HG03571 (cell line): ENCODE measurements at regions not wholly inside any gene's neighbourhood (a gene's known extent, or its start where the extent isn't known, plus 50 kb on each side); places are given as distances from the start of the nearest gene placed in this dataset.
A peak's percentile ranks its signal among the peaks of the same experiment; 100 is the strongest.

Experiments used
- ATAC-seq: cut with Tn5 transposase; IDR thresholded peaks from one replicate; pipeline ENCODE4 v1.9.1; 2021; ENCODE audit not compliant: unreplicated experiment

DNA sequence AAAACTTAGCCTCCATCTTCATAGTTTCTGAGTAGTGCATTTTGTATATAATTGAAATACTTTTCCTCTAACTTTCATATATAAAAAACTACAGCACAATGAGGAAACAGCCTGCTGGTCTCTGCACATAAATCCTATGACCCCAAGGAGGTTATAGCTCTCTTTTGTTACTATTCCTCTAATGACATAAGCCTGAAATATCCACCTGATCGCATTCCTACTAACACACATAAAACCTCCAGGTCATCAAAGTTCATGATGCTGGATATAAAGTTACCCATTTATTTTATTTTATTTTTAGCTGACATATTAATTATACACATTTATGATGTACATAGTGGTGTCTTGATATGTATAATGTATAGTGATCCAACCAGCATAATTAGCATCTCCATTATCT, 1042.0 kb upstream of the B3GALT2 start:
- ATAC-seq, result no peak

DNA sequence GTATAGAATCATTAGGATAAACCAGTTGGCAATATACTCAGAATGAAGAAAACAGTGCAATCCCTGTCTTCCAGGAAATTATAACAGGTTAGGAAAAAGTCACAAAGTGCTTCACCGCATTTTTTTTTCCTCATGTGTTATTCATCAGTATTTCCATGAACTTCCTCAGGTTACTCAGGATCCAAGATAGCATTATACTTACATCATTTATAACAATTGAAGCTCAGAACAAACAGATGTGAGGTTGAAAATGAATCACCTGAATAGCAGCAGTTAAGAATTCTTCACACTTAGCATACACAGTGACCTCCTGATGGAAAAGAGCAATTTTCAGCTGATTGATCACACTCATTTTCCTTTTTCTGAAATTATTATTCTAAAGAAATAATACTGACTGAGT, 1040.7 kb upstream of the B3GALT2 start:
- ATAC-seq, result no peak

DNA sequence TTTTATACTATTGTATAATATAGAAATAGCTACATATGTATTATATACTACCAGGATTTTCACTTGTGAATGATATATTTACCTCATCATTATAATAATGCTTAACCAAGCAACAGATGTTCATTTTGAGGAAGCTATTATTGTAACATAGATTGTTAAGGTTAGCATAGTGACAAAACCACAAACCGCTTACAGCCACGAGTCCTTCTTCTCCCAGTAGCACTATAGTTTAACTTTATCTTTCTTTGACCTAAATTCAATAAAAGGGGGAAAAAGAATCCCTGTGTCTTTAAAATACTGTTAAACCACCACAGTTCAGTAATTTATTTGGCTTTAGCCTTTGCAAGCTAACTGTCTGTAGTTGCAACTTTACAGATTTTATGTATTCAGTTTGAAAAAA, 1039.4 kb upstream of the B3GALT2 start:
- peak; percentile 83 for ATAC-seq

DNA sequence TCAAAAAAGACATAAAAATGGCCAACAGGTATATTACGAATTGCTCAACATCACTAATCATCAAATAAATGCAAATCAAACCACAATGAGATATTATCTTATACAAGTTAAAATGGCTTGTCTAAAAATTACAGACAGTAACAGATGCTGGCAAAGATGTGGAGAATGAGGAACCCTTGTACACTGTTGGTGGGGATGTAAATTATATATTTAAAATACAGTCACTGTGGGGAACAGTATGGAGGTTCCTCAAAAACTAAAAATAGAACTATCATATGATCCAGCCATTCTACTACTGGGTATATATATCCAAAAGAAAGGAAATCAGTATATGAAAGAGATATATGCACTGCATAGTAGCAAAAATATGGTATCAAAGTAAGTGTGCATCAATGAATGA, 1037.2 kb upstream of the B3GALT2 start:
- no peak for ATAC-seq

DNA sequence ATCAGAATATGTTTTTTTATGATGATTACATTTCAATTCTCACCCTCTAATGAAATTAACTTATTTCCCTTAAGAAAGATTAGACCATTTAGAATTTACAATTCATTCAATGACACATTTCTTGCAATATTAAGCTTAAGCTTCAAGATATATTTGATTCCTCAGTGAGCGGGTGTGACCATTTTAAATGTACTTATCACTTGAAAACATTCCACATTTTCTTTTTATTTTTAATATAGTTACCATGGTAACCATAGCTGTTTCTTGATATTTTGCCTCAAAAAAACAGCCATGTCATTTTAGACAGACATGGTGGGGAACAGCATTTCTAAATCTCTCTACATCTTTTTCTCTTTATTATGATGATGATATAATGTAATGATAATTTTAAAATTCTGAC, 1029.0 kb upstream of the B3GALT2 start:
- no peak for ATAC-seq

DNA sequence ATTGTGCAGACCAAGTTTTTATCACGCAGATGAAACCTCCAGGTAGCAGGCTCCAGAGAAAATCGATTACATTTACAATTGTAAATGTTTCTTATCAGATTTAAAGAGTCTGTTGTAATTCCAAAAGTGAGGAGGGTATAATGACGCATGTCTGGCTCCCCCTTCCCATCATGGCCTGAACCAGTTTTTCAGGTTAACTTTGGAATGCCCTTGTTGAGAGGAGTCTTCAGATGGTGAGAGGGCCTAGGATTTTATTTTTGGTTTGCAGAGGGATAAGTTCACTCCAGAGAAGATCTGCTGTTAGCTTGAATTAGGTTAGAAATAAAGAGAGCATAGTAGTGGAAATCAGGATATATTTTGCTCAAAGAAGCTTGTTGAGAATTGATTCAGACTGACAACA, 1028.3 kb upstream of the B3GALT2 start:
- ATAC-seq, result no peak

DNA sequence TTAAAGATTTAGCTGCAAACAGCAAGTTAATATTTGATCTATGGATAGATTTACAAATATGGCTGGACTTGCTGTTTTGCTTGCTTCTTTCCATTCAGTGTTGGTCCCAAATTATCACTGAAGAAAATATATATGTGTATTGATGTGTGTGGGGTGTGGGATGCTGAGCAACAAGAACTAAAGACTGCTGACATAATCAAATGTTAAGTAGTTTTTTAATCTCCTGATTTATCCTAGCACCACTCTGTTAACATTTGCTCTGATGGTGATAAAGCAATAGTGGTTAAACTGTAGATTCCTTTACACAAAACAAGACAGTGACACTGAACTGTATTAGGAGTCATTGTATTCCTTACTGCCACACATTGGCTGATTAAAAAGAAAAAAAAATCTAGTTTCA, 1023.5 kb upstream of the B3GALT2 start:
- ATAC-seq, result no peak

DNA sequence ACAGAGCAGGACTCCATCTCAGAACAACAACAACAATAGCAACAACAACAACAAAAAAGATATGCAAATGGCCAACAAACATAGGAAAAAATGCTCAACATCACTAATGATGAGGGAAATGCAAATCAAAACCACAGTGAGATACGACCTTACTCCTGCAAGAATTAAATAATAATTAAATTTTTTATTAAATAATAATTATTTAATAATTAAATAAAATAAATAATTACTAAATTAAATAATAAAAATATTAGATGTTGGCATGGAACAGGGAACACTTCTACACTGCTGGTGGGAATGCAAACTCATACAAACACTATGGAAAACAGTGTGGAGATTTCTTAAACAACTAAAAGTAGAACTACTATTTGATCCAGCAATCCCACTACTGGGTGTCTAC, 1022.3 kb upstream of the B3GALT2 start:
- no peak for ATAC-seq

DNA sequence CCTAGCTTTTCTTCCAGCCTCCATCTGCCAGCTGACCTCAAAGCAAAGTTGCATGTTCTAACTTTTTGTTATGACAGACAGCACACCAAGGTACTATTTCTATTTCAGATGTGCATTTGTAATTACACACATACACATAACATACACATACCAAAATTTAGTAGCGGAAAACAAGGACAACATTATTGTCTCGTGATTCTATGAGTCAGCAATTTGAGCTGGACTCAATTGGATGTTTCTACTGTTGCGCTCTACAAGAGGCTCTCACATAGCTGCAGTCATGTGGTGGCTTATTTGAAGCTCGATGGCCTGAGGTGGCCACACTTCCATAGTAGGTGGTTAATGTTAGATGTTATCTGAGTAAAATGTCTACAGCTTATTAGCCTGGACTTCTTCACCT, 1010.1 kb upstream of the B3GALT2 start:
- ATAC-seq, result no peak

DNA sequence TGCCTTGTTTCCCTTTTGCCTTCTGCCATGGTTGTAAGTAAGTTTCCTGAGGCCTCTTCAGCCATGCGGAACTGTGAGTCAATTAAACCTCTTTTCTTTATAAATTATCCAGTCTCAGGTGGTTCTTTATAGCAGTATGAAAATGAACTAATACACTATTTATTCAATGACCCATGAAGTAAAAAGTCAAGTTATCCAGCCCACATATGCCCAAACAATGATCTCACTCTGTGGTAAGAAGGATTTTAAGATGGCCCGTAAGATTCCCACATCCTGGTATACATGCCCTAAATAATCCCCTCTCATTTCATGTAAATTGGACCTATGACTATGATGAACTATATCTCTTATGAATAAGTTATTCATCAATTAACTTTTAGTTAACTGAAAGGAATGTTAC, 1008.3 kb upstream of the B3GALT2 start:
- ATAC-seq, result no peak

DNA sequence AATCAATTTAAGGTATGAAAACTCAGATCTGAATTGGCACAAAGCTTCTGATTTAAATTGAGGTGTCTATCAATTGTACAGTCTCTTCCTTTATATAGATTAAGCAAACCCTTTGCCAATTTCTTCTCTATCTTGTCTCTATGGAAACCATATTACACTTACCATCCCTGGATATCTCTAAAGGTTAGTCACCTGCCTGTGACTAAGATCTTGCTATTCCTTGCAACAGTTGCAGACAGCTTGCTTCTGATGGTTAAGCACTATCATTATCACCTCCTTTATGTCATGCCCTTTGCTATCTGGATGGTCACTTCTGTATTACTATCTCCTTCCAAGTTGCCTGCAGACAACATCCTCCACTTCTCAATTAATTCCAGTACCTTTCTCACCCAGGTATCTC, 998.6 kb upstream of the B3GALT2 start:
- ATAC-seq, result no peak

DNA sequence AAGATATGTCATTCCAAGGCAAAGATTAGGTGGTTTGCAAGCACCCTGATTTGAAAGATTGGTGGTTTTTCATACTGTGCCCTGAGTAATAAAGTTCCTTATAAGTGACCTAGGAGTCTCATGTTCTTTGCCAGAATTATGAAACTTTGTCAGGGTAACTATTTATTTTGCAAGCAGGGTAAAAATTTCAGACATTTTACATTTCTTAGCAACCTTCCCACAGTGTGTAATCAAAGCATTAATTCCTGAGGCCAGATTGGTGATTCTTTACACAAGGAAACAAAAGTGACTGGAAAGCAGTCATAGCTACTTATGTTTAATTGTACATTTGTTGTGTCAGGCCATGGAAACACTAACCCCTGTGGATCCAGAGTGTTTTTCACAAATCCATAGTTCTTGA, 998.0 kb upstream of the B3GALT2 start:
- no peak for ATAC-seq

DNA sequence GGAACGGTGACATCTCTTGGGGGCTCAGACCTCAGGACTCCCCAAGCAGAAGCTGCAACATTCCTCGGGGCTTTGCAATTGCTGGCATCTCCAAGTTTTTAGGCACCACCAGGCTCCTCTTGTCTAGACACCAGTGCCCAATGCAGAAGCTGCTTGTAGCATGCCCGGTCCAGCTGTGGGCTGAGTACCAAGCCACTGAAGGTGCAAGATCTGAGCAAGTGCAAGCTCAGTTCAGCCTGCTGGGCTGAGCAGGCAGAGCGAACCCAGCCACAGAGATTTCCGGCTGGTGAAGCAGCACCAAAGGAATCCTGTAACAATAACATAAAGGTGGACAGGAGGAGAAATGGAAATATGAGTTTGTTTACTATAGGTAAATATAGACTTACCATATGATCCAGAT, 995.4 kb upstream of the B3GALT2 start:
- ATAC-seq, result no peak

DNA sequence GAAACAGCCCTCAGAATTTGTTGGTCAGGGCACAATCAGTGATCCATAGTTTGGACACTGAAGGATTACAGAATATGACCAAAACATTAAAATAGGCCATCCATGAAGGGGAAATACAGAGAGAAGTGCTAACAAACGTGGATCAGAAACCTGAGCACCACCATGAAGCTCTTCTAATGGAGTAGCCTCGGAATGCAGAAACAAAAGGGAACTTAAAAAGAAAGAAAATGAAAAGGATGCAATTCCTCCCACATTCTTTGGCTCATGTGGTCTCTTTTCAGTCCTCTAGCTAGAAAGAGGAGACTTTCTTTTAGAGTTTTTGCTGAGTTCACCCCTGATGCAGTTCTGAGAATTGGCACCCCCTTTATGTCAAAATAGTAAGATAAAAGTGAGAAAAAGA, 989.8 kb upstream of the B3GALT2 start:
- no peak for ATAC-seq

DNA sequence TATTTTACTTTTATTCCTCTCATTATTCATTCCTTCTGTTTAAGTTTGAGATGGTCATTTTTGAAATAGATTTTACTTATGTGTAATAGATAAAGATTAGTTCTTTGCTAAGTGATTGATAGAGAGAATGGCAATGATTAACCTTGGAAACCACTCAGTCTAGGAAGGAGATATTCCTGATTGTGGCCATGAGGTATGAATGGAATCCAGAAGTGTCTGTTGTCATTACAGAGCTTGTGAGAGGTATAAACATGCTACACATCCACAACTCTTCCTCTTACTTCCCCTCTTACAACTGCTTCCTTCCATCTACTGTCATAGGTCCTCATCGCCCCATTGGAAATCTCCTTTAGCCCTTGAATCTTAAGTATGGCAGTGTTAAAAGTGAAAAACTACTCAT, 988.8 kb upstream of the B3GALT2 start:
- ATAC-seq, result no peak

DNA sequence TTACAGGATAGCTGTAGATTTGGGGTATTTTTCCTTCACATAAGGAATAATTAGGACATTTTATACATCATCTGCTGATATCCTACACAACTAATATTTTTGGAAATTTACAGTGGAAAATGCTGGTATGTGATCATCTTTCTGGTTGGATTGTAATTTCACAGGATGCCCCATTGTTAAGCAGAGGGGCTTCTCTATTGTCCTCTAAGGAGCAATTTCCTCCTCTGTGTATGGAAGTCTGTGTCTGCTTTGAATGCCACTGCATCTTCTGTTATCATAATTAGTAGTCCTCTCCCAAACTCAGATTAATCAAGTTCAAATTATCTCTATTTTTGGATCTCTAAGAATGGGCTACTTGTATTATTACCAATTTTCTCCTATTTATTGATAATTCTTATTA, 988.1 kb upstream of the B3GALT2 start:
- ATAC-seq, result no peak

DNA sequence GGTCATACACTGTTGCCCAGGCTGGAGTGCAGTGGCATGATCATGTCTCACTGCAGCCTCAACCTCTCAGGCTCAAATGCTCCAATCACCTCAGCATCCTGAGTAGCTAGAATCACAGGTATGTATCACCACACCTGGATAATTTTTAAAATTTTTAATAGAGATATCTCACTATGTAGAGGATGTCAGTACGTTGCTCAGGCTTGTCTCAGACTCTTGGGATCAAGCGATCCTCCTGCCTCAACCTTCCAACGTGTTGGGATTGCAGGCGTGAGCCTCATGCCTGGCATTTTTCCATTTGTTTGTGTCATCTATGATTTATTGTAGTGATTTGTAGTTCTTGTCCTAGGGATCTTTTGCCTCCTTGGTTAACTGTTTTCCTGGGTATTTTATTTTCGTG, 985.2 kb upstream of the B3GALT2 start:
- no peak for ATAC-seq

DNA sequence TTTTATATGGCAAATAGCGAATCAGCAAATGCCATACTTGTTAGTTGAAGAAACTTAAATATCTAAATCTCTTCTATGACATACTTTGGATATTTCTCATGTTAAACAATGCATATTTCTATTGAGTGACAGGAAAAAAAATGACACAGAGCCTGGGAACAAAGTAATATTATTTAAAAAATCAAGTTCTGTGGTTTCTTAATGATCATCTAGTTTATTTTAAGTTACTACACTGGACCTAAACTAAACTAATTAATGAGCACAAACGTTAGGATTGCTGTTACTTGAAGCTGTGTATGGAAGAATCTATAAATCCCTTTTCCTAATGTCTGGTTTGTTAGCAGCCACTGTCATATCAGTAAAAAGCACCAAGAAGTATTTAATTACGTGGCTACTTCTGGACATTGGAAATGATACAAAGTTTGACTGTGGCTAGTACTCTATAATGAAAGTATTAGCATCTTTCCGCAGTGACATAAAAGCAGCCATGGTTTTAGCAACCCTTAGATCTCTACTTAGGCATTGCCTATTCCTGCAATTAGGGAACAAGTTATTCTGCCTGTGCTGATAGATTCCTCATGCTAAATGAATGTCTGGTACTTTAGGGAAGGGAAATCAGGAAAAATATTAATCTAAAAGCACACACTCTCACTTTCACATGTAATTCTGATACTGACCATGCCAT, 981.7 kb upstream of the B3GALT2 start:
- no peak for ATAC-seq

DNA sequence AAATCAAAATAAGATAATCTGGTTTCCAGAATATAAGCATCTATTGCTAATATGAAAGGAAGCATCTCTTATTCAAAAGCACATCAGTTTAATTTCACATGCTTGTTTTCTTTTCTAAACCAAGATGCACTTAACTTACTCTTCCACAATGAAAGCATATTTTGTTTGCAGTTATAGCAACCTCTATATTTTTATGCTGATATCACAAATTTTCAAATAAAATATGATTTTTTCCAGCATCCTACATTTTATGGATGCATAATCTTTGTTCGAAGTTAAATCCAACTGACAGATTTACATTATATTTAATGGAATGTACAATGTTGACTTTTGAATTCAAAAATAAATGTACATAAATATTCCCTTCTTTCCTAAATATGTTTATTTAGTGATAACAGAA, 978.3 kb upstream of the B3GALT2 start:
- ATAC-seq, result no peak

DNA sequence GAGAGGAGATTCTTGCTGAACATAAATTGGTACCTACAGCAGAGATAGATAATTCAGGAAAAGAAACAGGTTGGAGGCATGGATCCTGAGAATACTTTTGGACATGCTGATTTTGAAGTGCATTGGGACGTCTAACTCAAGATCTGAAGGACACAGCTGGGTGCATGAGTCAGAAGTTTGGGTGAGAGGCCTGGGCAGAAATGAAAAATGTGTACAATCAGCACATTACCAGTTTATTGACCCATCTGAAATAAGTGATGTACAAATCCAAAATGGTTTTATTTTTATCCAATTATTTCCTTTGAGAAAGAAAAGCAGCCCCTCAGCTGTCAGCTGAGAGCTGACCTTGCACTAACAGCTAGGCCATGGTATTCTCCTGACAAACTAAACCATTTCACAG, 975.2 kb upstream of the B3GALT2 start:
- ATAC-seq, result no peak

DNA sequence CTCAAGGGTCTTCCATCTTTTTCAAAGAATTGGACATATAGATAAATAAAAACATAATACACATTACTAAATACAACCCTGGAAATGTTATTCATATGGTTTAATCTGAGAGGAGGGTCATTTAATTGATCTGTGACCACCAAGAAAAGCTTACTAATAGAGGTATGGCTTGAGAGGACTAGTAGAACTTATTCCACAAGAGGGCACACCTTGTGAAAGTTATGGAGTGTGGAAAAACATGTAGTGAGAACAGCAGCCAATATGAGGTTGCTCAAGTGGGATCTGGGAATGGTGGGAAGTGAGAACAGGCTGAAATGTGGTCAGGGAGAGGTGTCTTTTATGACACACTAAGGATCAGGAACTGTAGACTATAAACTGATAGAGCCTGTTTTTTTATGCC, 973.5 kb upstream of the B3GALT2 start:
- ATAC-seq, result no peak

DNA sequence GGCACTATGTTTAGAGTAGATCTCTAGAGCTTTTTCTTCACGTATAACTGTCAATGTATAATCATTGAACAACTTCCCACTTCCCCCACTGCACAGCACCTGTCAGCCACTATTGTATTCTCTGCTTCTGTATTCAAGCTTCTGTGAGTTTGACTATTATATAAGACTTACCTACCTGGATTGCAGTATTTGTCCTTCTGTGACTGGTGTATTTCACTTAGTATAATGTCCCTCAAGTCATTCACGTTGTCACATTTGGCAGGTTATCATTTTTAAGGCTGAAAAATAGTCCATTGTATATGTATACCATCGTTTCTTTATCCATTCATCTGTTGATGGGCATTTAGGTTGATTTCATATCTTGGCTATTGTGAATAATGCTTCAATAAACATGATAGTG, 969.5 kb upstream of the B3GALT2 start:
- no peak for ATAC-seq

DNA sequence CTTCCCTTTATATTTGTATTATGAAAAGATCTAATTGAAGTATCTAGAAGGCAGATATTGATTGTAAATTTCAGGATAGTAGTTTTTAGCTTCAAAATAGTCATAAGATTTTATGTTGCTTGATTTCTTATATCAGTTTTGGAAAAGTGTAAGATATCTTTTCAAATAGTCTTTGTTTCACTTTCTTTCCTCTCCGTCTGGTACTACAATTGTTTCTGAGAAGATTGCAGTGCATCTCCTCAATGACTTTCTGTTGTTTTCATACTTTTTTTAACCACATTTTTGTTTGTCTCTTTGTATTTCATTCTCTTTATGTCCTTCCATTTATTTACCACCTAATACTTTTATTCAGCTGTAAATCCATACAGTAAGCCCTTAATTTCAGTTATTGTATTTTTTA, 964.6 kb upstream of the B3GALT2 start:
- ATAC-seq, result no peak

DNA sequence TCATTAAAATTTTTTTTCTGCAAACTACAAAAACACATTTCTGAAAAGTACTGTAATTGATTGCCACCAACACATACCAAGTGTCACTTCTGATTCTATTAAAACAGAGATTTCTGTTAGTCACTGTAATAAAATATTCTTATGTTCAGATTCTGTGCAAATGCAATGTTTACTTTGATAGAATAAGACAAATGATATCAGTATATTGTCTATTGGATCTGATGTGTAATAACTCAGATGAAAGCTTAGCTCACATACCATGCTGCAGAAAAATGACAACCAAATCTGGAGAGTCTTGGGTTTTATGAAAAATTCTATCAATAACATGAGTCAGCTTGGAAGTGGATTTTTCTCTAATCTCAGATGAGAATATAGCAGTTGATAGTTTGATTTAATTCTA, 963.8 kb upstream of the B3GALT2 start:
- ATAC-seq, result no peak
